ENCODE measurements at regions not wholly inside any gene's neighbourhood (a gene's known extent, or its start where the extent isn't known, plus 50 kb on each side); places are given as distances from the start of the nearest gene placed in this dataset.

DNA sequence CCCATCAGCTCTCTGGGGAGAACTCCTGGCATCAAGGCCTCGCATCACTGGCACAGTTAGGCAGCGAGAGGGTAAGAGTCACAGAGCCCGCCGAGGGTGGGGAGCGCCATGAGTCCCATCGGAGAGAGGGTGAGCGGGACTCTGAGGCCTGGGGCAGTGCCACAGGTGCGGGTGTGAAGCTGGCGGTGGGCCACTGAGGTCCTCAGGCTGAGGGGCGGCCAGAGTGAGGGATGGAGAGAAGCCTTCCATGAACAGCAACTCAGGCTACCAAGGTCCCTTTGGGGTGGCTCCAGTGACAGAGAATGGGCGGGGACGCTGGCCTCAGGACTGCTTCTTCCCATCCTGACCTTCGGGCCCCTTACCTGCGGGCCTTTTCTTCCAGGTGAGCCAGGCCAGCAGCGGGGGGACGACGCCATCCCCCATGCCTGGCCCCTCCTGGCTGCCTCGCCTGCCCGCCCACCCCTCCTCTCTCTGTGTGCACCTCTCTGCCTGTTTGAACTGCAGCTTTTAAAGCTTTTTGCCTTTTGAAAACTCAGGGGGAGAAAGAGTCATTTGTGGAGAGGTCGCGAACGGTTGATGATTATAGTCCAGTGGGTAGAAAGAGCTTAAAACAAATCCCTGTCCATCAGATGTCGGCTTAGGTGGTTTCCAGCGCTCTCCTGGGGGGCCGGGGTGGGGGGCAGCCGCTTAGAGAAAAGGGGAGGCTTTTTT is 149.3 kb upstream of the GSE1 start:
- Histone ChIP-seq H2AFZ (ENCODE audit: control insufficient read depth, low read length) (no peak overlapping the region), H3K27me3 (ENCODE audit: control insufficient read depth, extremely low read depth, insufficient read depth, low read length) (peaks cover 58% of the 10 kb centered on the region), H3K79me2 (ENCODE audit: control insufficient read depth, insufficient read depth, low read length) (no peaks in the 10 kb centered on the region), H3K9me1 (ENCODE audit: control insufficient read depth, extremely low read depth, insufficient read depth, low read length) (no peaks in the 10 kb centered on the region), H3K9ac (ENCODE audit: control insufficient read depth, extremely low read depth, insufficient read depth, low read length) (no peak overlapping the region), H3K27ac (ENCODE audit: control insufficient read depth, insufficient read depth, low read length) (no peak overlapping the region), H4K20me1 (ENCODE audit: control insufficient read depth, extremely low read depth, insufficient read depth, low read length) (peaks cover 4% of the 10 kb centered on the region), H3K4me3 (ENCODE audit: control insufficient read depth in 2 of 3, extremely low read depth in 1 of 3, insufficient read depth in 2 of 3, low read depth in 1 of 3, low read length in 3 of 3) (no peak overlapping the region), H3K9me3 (ENCODE audit: control insufficient read depth, low read depth, low read length) (no peaks in the 10 kb centered on the region), H3K4me1 (ENCODE audit: control insufficient read depth, extremely low read depth, insufficient read depth, low read length) (no peaks in the 10 kb centered on the region), H3K36me3 (ENCODE audit: control insufficient read depth in 2 of 2, extremely low read depth in 1 of 2, insufficient read depth in 2 of 2, low read length in 2 of 2) (no peaks in the 10 kb centered on the region), H3K4me2 (ENCODE audit: control insufficient read depth, extremely low read depth, insufficient read depth, low read depth, low read length) (no peak overlapping the region)
- no peak for FAIRE-seq
- DNase-seq (ENCODE audit: low read depth, low spot score): no peak
- dilution Hi-C loops (cut with MboI; ENCODE audit: extremely low pct_ligation_motif_present, low sequenced_read_pairs): no loop called here
- TF ChIP-seq EZH2 (IDR thresholded peaks at IDR 0.05; ENCODE audit: low read length) (no peak), CTCF (optimal IDR thresholded peaks at IDR 0.05 in 1 of 3, IDR thresholded peaks at IDR 0.05 in 1 of 3, conservative IDR thresholded peaks at IDR 0.05 in 1 of 3; ENCODE audit: extremely low read depth in 1 of 3, insufficient read depth in 2 of 3, low read length in 3 of 3) (no peak)

DNA sequence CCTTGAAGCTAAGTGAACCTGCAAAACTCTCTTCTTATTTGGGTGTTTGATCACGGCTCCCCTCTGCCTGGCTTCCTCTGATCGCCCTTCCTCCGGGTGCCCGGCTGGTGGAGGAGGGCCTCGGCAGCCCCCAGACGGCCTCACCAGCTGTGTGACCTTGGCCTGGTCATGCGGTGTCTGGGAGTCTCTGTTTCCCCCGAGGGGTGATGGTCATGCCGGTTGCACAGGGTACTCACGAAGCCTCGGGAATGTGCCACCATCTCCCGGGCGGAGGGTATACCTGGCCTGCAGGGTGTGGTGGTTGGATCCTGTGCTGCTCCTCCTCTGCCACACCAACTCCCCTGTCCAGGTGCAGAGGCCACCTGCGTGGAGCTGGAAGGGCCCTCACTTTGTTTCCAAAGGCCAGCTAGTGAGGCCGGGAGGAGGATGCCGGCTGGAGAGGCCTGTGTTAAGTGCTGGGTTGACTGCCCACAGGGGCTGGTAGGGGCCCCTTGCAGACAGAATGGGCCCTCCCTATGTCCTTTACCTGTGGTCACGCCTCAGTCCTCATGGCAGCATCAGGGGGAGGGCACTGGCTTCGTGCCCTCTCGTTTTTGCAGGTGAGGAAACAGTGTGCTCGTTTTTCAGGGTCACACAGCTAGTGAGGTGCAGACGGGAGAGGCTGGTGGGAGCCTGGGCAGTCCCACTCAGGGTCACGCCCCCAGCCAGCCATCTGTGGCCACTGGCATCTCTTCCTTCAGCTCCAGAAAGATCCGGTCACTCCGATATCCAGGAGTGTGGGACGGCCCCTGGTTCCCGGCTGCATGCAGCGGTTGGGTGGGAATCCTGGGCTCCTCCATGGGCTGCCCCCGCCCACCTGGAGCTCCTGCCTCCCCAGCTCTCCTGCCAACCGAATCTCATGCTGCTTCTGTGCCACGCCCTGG is 148.5 kb upstream of the GSE1 start:
- Histone ChIP-seq H3K9ac (ENCODE audit: control insufficient read depth, extremely low read depth, insufficient read depth, low read length) (no peak overlapping the region), H4K20me1 (ENCODE audit: control insufficient read depth, extremely low read depth, insufficient read depth, low read length) (peaks cover 4% of the 10 kb centered on the region), H3K9me3 (ENCODE audit: control insufficient read depth, low read depth, low read length) (no peaks in the 10 kb centered on the region), H3K36me3 (ENCODE audit: control insufficient read depth in 2 of 2, extremely low read depth in 1 of 2, insufficient read depth in 2 of 2, low read length in 2 of 2) (no peaks in the 10 kb centered on the region), H3K4me1 (ENCODE audit: control insufficient read depth, extremely low read depth, insufficient read depth, low read length) (no peaks in the 10 kb centered on the region), H2AFZ (ENCODE audit: control insufficient read depth, low read length) (no peak overlapping the region), H3K27me3 (ENCODE audit: control insufficient read depth, extremely low read depth, insufficient read depth, low read length) (peaks cover 50% of the 10 kb centered on the region), H3K79me2 (ENCODE audit: control insufficient read depth, insufficient read depth, low read length) (no peaks in the 10 kb centered on the region), H3K27ac (ENCODE audit: control insufficient read depth, insufficient read depth, low read length) (no peak overlapping the region), H3K4me3 (ENCODE audit: control insufficient read depth in 2 of 3, extremely low read depth in 1 of 3, insufficient read depth in 2 of 3, low read depth in 1 of 3, low read length in 3 of 3) (no peak overlapping the region), H3K4me2 (ENCODE audit: control insufficient read depth, extremely low read depth, insufficient read depth, low read depth, low read length) (no peak overlapping the region), H3K9me1 (ENCODE audit: control insufficient read depth, extremely low read depth, insufficient read depth, low read length) (no peaks in the 10 kb centered on the region)
- FAIRE-seq: no peak
- dilution Hi-C loops (cut with MboI; ENCODE audit: extremely low pct_ligation_motif_present, low sequenced_read_pairs): no loop called here
- TF ChIP-seq EZH2 (IDR thresholded peaks at IDR 0.05; ENCODE audit: low read length): no peak
- TF ChIP-seq CTCF (optimal IDR thresholded peaks at IDR 0.05 in 1 of 3, IDR thresholded peaks at IDR 0.05 in 1 of 3, conservative IDR thresholded peaks at IDR 0.05 in 1 of 3; ENCODE audit: extremely low read depth in 1 of 3, insufficient read depth in 2 of 3, low read length in 3 of 3): no peak
- no peak for DNase-seq (ENCODE audit: low read depth, low spot score)
